ENCODE measurements at regions not wholly inside any gene's neighbourhood (a gene's known extent, or its start where the extent isn't known, plus 50 kb on each side); places are given as distances from the start of the nearest gene placed in this dataset.

GRCh38 chr2:121906170-121906569, 150.7 kb downstream of the TSN start:
- no peak for TF ChIP-seq CTCF (IDR thresholded peaks at IDR 0.05; ENCODE audit: unreplicated experiment)
- no peak overlapping the region for H3K27ac Mint-ChIP-seq
- H3K27me3 Mint-ChIP-seq: peaks cover 43% of the 10 kb centered on the region
- no peaks in the 10 kb centered on the region for H3K9me3 Mint-ChIP-seq (ENCODE audit: low read depth)
- no peaks in the 10 kb centered on the region for H3K36me3 Mint-ChIP-seq (ENCODE audit: insufficient read depth)
- no peak overlapping the region for H3K4me3 Mint-ChIP-seq (ENCODE audit: low read depth)
- no peak for DNase-seq (ENCODE audit: low spot score, unreplicated experiment)
- H3K4me1 Mint-ChIP-seq (ENCODE audit: low read depth): peaks cover 2% of the 10 kb centered on the region

DNA sequence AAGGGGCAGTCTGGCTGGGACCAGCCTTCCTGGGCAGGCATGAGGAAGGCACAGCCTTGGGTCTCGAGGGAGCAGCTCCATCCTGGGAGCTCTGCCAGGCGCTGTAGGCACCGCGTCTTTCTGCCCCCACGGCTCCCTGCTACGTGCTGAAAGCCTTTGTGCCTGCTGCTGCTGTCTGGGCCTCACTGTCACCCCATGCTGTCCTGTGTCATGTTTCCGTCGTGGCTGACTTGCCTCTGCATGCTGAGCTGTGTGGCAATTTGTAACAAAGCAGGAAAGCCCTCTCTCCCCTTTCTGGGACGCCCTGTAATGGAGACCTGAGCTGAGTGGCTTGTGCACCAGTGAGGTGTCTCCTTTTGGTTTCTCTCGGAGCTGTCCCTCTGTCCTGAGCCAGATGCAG, 152.5 kb downstream of the TSN start:
- Mint-ChIP-seq H3K27me3 (peaks cover 36% of the 10 kb centered on the region), H3K27ac (no peak overlapping the region), H3K4me3 (ENCODE audit: low read depth) (no peak overlapping the region), H3K36me3 (ENCODE audit: insufficient read depth) (no peaks in the 10 kb centered on the region), H3K9me3 (ENCODE audit: low read depth) (no peaks in the 10 kb centered on the region), H3K4me1 (ENCODE audit: low read depth) (peaks cover 2% of the 10 kb centered on the region)
- no peak for TF ChIP-seq CTCF (IDR thresholded peaks at IDR 0.05; ENCODE audit: unreplicated experiment)
- DNase-seq (ENCODE audit: low spot score, unreplicated experiment): no peak

- peaks cover 2% of the 10 kb centered on the region for H3K4me1 Mint-ChIP-seq (ENCODE audit: low read depth)
- H3K27ac Mint-ChIP-seq: no peak overlapping the region
- no peaks in the 10 kb centered on the region for H3K9me3 Mint-ChIP-seq (ENCODE audit: low read depth)
- DNase-seq (ENCODE audit: low spot score, unreplicated experiment): no peak
- no peak for TF ChIP-seq CTCF (IDR thresholded peaks at IDR 0.05; ENCODE audit: unreplicated experiment)
- H3K4me3 Mint-ChIP-seq (ENCODE audit: low read depth): no peak overlapping the region
- H3K36me3 Mint-ChIP-seq (ENCODE audit: insufficient read depth): no peaks in the 10 kb centered on the region
- peaks cover 24% of the 10 kb centered on the region for H3K27me3 Mint-ChIP-seq
Observed at GRCh38 chr2:121910139-121910538, 154.7 kb downstream of the TSN start.

DNA sequence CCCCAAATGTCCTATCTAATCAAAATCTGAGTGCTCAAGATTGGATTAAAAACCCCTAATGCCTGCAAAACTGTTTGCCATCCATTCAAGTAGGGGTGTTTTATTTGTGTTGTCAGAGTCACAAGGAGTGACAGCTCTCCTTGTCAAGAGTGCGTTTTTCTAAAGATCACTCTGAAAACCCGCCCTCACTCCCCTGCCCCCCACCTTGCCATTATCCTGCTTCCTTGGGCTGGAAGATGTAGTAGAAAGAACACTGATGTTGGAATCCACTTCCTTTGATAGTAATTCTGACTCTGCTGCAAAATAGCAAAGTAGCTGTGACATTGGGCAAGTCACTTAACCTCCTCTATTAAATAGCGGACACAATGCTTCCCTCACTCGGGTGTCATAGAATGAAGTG, 155.6 kb downstream of the TSN start:
- no peak overlapping the region for H3K27ac Mint-ChIP-seq
- DNase-seq (ENCODE audit: low spot score, unreplicated experiment): no peak
- no peaks in the 10 kb centered on the region for H3K36me3 Mint-ChIP-seq (ENCODE audit: insufficient read depth)

DNA sequence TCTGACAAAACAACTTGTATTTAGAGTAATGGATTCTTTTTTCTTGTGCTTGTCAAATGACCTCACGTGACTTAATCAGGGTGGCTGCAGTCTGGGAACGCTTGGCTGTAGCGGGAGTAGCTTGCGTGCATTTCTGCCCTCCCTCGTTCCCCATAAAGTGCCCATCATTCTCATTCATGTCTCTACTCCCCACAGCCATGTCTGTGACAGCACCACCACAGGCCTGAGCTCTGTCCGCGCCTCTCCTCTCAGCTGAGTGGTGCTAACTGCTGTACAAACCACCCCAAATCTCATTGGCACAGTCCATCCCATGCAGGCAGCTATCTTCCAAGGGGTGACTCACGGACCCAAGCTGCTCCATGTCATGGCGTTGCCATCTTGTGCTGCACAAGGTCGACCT, 161.7 kb downstream of the TSN start:
- TF ChIP-seq CTCF (IDR thresholded peaks at IDR 0.05; ENCODE audit: unreplicated experiment): no peak
- Mint-ChIP-seq H3K36me3 (ENCODE audit: insufficient read depth) (no peaks in the 10 kb centered on the region), H3K4me3 (ENCODE audit: low read depth) (no peak overlapping the region), H3K9me3 (ENCODE audit: low read depth) (no peaks in the 10 kb centered on the region), H3K4me1 (ENCODE audit: low read depth) (no peaks in the 10 kb centered on the region), H3K27me3 (no peaks in the 10 kb centered on the region), H3K27ac (peak overlapping the region; percentile 26)
- no peak for DNase-seq (ENCODE audit: low spot score, unreplicated experiment)

More for the DNA sequence above, 155.6 kb downstream of the TSN start:
- no peak for TF ChIP-seq CTCF (IDR thresholded peaks at IDR 0.05; ENCODE audit: unreplicated experiment)
- Mint-ChIP-seq H3K4me3 (ENCODE audit: low read depth) (no peak overlapping the region), H3K4me1 (ENCODE audit: low read depth) (peaks cover 2% of the 10 kb centered on the region), H3K27me3 (peaks cover 21% of the 10 kb centered on the region), H3K9me3 (ENCODE audit: low read depth) (no peaks in the 10 kb centered on the region)
